ENCODE measurements at regions not wholly inside any gene's neighbourhood (a gene's known extent, or its start where the extent isn't known, plus 50 kb on each side); places are given as distances from the start of the nearest gene placed in this dataset.
"Not testable (repeated sequence)": the region's sequence is repeated elsewhere in the genome, so short reads cannot be mapped to it uniquely, and the experiment has no call there.

GRCh38 chr2:34143149-34143548 is 544.0 kb upstream of the FAM98A start:
- H3K4me1 Mint-ChIP-seq, result no peaks in the 10 kb centered on the region
- ATAC-seq (no peak), DNase-seq (no peak)
- no peak overlapping the region for H3K27ac Mint-ChIP-seq
- H3K4me3 Mint-ChIP-seq, result no peak overlapping the region
- no peaks in the 10 kb centered on the region for H3K36me3 Mint-ChIP-seq (ENCODE audit: low read depth)
- H3K27me3 Mint-ChIP-seq, result no peaks in the 10 kb centered on the region
- H3K9me3 Mint-ChIP-seq, result no peaks in the 10 kb centered on the region

DNA sequence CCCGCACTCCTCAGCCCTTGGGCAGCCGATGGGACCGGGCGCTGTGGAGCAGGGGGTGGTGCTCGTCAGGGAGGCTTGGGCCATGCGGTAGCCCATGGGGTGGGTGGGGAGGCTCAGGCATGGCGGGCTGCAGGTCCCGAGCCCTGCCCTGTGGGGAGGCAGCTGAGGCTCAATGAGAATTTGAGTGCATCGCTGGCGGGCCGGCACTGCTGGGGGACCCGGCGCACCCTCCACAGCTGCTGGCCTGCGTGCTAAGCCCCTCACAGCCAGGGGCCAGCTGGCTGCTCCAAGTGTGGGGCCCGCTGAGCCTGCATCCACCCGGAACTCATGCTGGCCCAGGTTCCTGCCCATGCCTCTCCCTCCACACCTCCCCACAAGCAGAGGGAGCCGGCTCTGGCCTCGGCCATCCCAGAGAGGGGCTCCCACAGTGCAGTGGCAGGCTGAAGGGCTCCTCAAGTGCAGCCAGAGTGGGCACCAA is 543.5 kb upstream of the FAM98A start:
- not testable (repeated sequence) for H3K27me3 Mint-ChIP-seq; H3K4me1 Mint-ChIP-seq; H3K27ac Mint-ChIP-seq; DNase-seq; H3K9me3 Mint-ChIP-seq; H3K4me3 Mint-ChIP-seq; H3K36me3 Mint-ChIP-seq (ENCODE audit: low read depth); ATAC-seq

DNA sequence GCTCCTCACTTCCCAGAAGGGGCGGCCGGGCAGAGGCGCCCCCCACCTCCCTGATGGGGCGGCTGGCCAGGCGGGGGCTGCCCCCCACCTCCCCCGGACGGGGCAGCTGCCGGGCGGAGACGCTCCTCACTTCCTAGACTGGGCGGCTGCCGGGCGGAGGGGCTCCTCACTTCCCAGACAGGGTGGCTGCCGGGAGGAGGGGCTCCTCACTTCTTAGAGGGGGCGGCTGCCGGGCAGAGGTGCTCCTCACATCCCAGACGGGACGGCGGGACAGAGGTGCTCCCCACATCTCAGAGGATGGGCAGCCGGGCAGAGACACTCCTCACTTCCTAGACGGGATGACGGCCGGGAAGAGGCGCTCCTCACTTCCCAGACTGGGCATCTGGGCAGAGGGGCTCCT is 534.0 kb upstream of the FAM98A start:
- not testable (repeated sequence) for H3K4me3 Mint-ChIP-seq; H3K27ac Mint-ChIP-seq; H3K36me3 Mint-ChIP-seq (ENCODE audit: low read depth); H3K4me1 Mint-ChIP-seq; DNase-seq; H3K27me3 Mint-ChIP-seq; ATAC-seq
- H3K9me3 Mint-ChIP-seq, result peaks cover 13% of the 10 kb centered on the region

DNA sequence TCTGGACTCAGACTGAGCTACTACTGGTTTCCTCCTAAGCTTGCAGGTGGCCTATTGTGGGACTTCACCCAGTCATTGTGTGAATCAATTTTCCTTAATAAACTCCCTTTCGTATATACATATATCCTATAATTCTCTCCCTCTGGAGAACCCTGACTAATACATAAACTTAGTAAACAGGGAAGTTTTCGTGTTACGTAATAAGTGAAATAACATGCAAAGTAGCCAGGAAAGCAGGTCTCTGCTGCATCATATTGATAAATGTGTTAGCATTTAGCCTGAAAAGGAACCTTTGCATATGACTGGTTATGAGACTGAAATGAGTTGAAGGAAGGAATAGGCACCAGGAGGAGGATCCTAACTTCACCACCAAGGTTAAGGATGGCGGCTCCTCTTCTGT is 527.2 kb upstream of the FAM98A start:
- no peaks in the 10 kb centered on the region for H3K27me3 Mint-ChIP-seq
- H3K4me1 Mint-ChIP-seq, result no peaks in the 10 kb centered on the region
- H3K4me3 Mint-ChIP-seq, result no peak overlapping the region
- DNase-seq (no peak), ATAC-seq (no peak)
- no peaks in the 10 kb centered on the region for H3K36me3 Mint-ChIP-seq (ENCODE audit: low read depth)
- H3K27ac Mint-ChIP-seq, result no peak overlapping the region
- peaks cover 5% of the 10 kb centered on the region for H3K9me3 Mint-ChIP-seq

- Mint-ChIP-seq H3K27me3 (no peaks in the 10 kb centered on the region), H3K4me3 (no peak overlapping the region), H3K9me3 (peaks cover 5% of the 10 kb centered on the region), H3K36me3 (ENCODE audit: low read depth) (no peaks in the 10 kb centered on the region), H3K27ac (no peak overlapping the region), H3K4me1 (no peaks in the 10 kb centered on the region)
- DNase-seq (no peak), ATAC-seq (no peak)
Observed at GRCh38 chr2:34123996-34124785, 525.1 kb upstream of the FAM98A start.

DNA sequence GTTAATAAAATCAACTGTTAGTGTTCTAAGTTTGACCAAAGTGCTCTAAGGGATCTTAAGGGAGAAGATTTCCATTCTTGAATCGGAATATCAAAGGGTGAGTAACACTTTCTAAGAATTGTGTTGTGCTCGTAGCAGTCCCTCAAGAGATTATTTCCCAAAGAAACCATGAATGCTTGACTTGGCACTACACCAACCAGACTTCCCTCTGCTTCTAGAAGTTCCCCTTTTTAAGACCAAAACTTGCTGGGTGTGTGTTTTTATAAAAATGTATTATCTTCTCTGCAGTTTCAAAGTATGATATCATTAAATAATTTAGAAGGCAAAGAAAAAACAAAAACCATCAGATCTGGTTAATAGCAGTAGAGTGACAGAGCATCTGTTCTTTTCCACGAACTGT is 522.0 kb upstream of the FAM98A start:
- H3K36me3 Mint-ChIP-seq (ENCODE audit: low read depth), result no peaks in the 10 kb centered on the region
- no peak for ATAC-seq
- H3K4me3 Mint-ChIP-seq, result no peak overlapping the region
- DNase-seq, result no peak
- H3K27ac Mint-ChIP-seq, result no peak overlapping the region
- no peaks in the 10 kb centered on the region for H3K27me3 Mint-ChIP-seq
- no peaks in the 10 kb centered on the region for H3K4me1 Mint-ChIP-seq
- H3K9me3 Mint-ChIP-seq, result no peaks in the 10 kb centered on the region

DNA sequence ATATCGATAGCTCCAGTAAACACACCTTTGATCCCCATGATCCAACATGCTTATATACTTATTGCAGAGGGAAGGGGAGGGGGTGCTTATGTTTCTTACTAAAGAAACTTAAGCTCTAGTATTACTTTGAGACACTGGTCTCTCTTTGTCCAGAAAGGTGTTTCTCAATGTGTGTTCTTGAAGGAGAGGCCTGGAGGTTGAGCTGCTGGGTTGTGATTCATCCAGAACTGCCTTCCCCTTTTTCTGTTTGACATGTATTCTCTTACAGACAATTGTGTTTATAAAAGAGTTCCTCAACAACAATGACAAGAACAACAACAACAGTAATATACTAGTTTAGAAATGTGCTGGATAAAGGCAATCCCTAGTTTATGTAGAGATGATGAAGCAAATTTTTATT is 516.0 kb upstream of the FAM98A start:
- no peak for ATAC-seq
- no peak for DNase-seq
- no peaks in the 10 kb centered on the region for H3K27me3 Mint-ChIP-seq
- H3K27ac Mint-ChIP-seq, result no peak overlapping the region
- no peaks in the 10 kb centered on the region for H3K4me1 Mint-ChIP-seq
- H3K36me3 Mint-ChIP-seq (ENCODE audit: low read depth), result no peaks in the 10 kb centered on the region
- no peak overlapping the region for H3K4me3 Mint-ChIP-seq
- H3K9me3 Mint-ChIP-seq, result peaks cover 5% of the 10 kb centered on the region

- ATAC-seq, result no peak
- H3K36me3 Mint-ChIP-seq (ENCODE audit: low read depth), result no peaks in the 10 kb centered on the region
- DNase-seq, result no peak
- no peak overlapping the region for H3K4me3 Mint-ChIP-seq
- peaks cover 5% of the 10 kb centered on the region for H3K9me3 Mint-ChIP-seq
- H3K27me3 Mint-ChIP-seq, result no peaks in the 10 kb centered on the region
- H3K27ac Mint-ChIP-seq, result no peak overlapping the region
- H3K4me1 Mint-ChIP-seq, result no peaks in the 10 kb centered on the region
Observed at GRCh38 chr2:34112161-34112560, 513.1 kb upstream of the FAM98A start.

- ATAC-seq (no peak), DNase-seq (no peak)
- H3K4me3 Mint-ChIP-seq, result no peak overlapping the region
- no peaks in the 10 kb centered on the region for H3K4me1 Mint-ChIP-seq
- no peaks in the 10 kb centered on the region for H3K27me3 Mint-ChIP-seq
- H3K27ac Mint-ChIP-seq, result no peak overlapping the region
- peaks cover 5% of the 10 kb centered on the region for H3K9me3 Mint-ChIP-seq
- H3K36me3 Mint-ChIP-seq (ENCODE audit: low read depth), result no peaks in the 10 kb centered on the region
Observed at GRCh38 chr2:34110392-34110791, 511.3 kb upstream of the FAM98A start.

DNA sequence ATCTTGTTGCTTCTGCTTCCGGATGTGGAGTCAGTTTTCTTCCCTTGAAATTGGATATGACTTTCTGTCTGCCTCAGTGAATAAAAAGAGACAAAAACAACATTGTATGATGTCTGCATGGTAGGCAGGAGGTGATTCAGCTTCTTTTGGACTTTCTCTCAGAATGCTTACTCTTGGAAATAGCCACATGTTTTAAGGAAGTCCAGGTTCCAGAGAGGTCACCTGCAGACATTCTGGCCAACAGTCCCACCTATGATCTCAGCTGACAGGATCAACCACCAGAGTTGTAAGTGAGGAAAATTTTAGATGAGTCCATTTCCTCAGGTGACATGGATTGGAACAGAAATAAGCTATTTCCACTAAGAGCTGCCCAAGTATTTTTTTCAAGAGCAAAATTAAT is 508.7 kb upstream of the FAM98A start:
- H3K27ac Mint-ChIP-seq, result no peak overlapping the region

GRCh38 chr2:34105006-34105767 is 506.1 kb upstream of the FAM98A start:
- no peak for ATAC-seq
- Mint-ChIP-seq H3K4me1 (no peaks in the 10 kb centered on the region), H3K9me3 (no peaks in the 10 kb centered on the region), H3K27ac (no peak overlapping the region), H3K4me3 (no peak overlapping the region), H3K27me3 (peaks cover 1% of the 10 kb centered on the region), H3K36me3 (ENCODE audit: low read depth) (no peaks in the 10 kb centered on the region)
- DNase-seq, result no peak

More for the DNA sequence above, 508.7 kb upstream of the FAM98A start:
- no peaks in the 10 kb centered on the region for H3K9me3 Mint-ChIP-seq
- no peaks in the 10 kb centered on the region for H3K36me3 Mint-ChIP-seq (ENCODE audit: low read depth)
- H3K4me1 Mint-ChIP-seq, result no peaks in the 10 kb centered on the region
- peaks cover 1% of the 10 kb centered on the region for H3K27me3 Mint-ChIP-seq
- no peak overlapping the region for H3K4me3 Mint-ChIP-seq
- ATAC-seq (no peak), DNase-seq (no peak)

DNA sequence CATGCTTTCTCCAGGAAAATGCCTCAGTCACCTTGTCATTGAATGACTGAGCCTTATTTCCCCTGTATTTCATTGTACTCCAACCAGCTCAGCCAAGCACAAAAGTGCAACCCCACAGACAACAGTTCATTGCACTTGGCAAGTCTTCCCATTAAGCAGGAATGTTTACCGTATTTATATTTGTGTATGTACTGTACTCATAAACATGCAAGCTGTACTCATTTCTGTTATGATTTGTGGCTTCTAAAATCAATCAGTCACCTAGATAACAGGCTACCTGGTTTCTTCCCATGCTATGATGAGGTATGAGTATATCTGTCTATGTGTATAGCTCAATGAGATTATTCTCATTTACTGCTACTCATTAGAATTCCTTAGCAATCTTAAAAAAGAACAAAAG is 505.5 kb upstream of the FAM98A start:
- DNase-seq (no peak), ATAC-seq (no peak)
- Mint-ChIP-seq H3K9me3 (no peaks in the 10 kb centered on the region), H3K27me3 (peaks cover 1% of the 10 kb centered on the region), H3K36me3 (ENCODE audit: low read depth) (no peaks in the 10 kb centered on the region), H3K4me1 (no peaks in the 10 kb centered on the region), H3K27ac (no peak overlapping the region), H3K4me3 (no peak overlapping the region)

DNA sequence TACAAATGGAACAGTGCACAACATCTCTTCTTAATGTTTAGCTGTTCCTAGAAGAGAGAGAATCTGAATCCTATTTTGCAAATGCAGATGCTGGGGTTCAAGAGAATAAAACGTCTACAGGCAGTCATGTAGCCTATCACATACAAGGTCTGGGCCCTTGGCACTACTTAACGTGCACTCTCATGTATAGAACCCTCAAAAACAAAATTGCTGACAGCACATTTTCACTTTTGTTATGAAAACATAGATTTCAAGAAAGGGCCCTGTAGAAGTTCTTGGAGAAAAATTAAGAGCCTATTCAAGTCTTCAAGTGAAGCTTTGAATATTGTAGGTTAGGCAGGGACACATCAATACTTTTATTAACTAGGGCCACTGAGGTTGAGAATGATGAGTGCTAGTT is 504.3 kb upstream of the FAM98A start:
- no peak overlapping the region for H3K27ac Mint-ChIP-seq
- ATAC-seq, result no peak
- DNase-seq, result no peak
- H3K4me3 Mint-ChIP-seq, result no peak overlapping the region
- H3K36me3 Mint-ChIP-seq (ENCODE audit: low read depth), result no peaks in the 10 kb centered on the region
- H3K4me1 Mint-ChIP-seq, result no peaks in the 10 kb centered on the region
- H3K9me3 Mint-ChIP-seq, result no peaks in the 10 kb centered on the region
- H3K27me3 Mint-ChIP-seq, result peaks cover 1% of the 10 kb centered on the region

- no peaks in the 10 kb centered on the region for H3K4me1 Mint-ChIP-seq
- DNase-seq (no peak), ATAC-seq (no peak)
- H3K4me3 Mint-ChIP-seq, result no peak overlapping the region
- H3K27me3 Mint-ChIP-seq, result peaks cover 1% of the 10 kb centered on the region
- H3K9me3 Mint-ChIP-seq, result no peaks in the 10 kb centered on the region
- H3K36me3 Mint-ChIP-seq (ENCODE audit: low read depth), result no peaks in the 10 kb centered on the region
- no peak overlapping the region for H3K27ac Mint-ChIP-seq
Observed at GRCh38 chr2:34102339-34102738, 503.2 kb upstream of the FAM98A start.

- Mint-ChIP-seq H3K27me3 (peaks cover 3% of the 10 kb centered on the region), H3K4me1 (no peaks in the 10 kb centered on the region), H3K4me3 (no peak overlapping the region), H3K9me3 (no peaks in the 10 kb centered on the region), H3K27ac (no peak overlapping the region), H3K36me3 (ENCODE audit: low read depth) (no peaks in the 10 kb centered on the region)
- ATAC-seq, result no peak
- no peak for DNase-seq
Observed at GRCh38 chr2:34099377-34099776, 500.3 kb upstream of the FAM98A start.
